GM12891 (cell line): ENCODE measurements at regions not wholly inside any gene's neighbourhood (a gene's known extent, or its start where the extent isn't known, plus 50 kb on each side); places are given as distances from the start of the nearest gene placed in this dataset.

Experiments used
- POLR2A ChIP-seq: IDR thresholded peaks from 2 replicates; pipeline ENCODE4 v1.6.1; 2011; ENCODE audit warnings: low read depth, low read length, control low read depth
- POLR2AphosphoS5 ChIP-seq: IDR thresholded peaks from 2 replicates; pipeline ENCODE4 v1.6.1; 2011; ENCODE audit warnings: low read depth, low read length, control low read depth

GRCh38 chr2:238571661-238572372 lies 145.1 kb downstream of the ASB1 start:
- TF ChIP-seq POLR2AphosphoS5: no peak
- no peak for TF ChIP-seq POLR2A
